ENCODE measurements at regions not wholly inside any gene's neighbourhood (a gene's known extent, or its start where the extent isn't known, plus 50 kb on each side); places are given as distances from the start of the nearest gene placed in this dataset.

DNA sequence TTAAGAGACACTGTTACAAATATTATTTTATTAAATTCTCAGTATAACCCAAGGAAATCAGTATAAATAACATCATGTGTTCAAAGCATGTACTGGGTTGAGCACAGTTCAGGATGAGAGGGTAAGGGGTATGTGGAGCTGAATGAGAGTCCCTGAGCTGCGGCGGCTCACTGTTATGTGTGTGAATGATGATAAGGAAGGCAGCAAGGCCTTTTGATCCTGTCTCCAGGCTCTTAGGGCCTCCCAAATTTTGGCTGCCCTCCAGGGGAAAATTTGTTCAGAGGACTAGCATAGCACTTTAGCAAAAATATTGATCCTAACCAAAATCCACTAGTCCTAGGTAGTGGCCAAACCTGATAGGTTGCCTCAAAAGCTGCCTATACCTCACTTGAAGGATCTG is 86.1 kb upstream of the SPON1 start:
- Histone ChIP-seq H3F3A (ENCODE audit: insufficient read depth, low read length) (no peaks in the 10 kb centered on the region), H3K79me2 (ENCODE audit: low read length) (no peaks in the 10 kb centered on the region), H4K20me1 (ENCODE audit: insufficient read depth, low read length) (no peaks in the 10 kb centered on the region), H3K4me2 (ENCODE audit: low read depth, low read length) (no peak overlapping the region), H3K4me1 (ENCODE audit: low read length) (no peaks in the 10 kb centered on the region), H3K9ac (ENCODE audit: low read length) (no peak overlapping the region), H3K27me3 (replicated peaks; ENCODE audit: insufficient read depth, low read length) (no peaks in the 10 kb centered on the region), H2AFZ (ENCODE audit: low read length) (no peak overlapping the region), H3K9me3 (replicated peaks; ENCODE audit: insufficient read depth, low read length) (no peaks in the 10 kb centered on the region), H3K9me2 (replicated peaks; ENCODE audit: insufficient read depth, low read length) (no peaks in the 10 kb centered on the region), H3K4me3 (ENCODE audit: low read length) (no peak overlapping the region), H3K27ac (ENCODE audit: low read length) (no peak overlapping the region), H3K36me3 (replicated peaks; ENCODE audit: insufficient read depth, low read length) (no peaks in the 10 kb centered on the region)
- DNase-seq = no peak
- TF ChIP-seq, protein P1, sequence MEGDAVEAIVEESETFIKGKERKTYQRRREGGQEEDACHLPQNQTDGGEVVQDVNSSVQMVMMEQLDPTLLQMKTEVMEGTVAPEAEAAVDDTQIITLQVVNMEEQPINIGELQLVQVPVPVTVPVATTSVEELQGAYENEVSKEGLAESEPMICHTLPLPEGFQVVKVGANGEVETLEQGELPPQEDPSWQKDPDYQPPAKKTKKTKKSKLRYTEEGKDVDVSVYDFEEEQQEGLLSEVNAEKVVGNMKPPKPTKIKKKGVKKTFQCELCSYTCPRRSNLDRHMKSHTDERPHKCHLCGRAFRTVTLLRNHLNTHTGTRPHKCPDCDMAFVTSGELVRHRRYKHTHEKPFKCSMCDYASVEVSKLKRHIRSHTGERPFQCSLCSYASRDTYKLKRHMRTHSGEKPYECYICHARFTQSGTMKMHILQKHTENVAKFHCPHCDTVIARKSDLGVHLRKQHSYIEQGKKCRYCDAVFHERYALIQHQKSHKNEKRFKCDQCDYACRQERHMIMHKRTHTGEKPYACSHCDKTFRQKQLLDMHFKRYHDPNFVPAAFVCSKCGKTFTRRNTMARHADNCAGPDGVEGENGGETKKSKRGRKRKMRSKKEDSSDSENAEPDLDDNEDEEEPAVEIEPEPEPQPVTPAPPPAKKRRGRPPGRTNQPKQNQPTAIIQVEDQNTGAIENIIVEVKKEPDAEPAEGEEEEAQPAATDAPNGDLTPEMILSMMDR (IDR thresholded peaks at IDR 0.05; ENCODE audit: low read length) = no peak
- no peak for TF ChIP-seq EZH2phosphoT487 (IDR thresholded peaks at IDR 0.05; ENCODE audit: low read length)
- TF ChIP-seq EZH2 (optimal IDR thresholded peaks at IDR 0.05; ENCODE audit: low read depth, low read length) = no peak

- H3K9ac ChIP-seq (ENCODE audit: low read length) = no peak overlapping the region
- H3K27ac ChIP-seq (ENCODE audit: low read length) = no peak overlapping the region
- no peak overlapping the region for H2AFZ ChIP-seq (ENCODE audit: low read length)
- no peak overlapping the region for H3K4me2 ChIP-seq (ENCODE audit: low read depth, low read length)
- no peaks in the 10 kb centered on the region for H3K9me2 ChIP-seq (replicated peaks; ENCODE audit: insufficient read depth, low read length)
- H3K4me1 ChIP-seq (ENCODE audit: low read length) = no peaks in the 10 kb centered on the region
- H3K9me3 ChIP-seq (replicated peaks; ENCODE audit: insufficient read depth, low read length) = no peaks in the 10 kb centered on the region
- H3K36me3 ChIP-seq (replicated peaks; ENCODE audit: insufficient read depth, low read length) = no peaks in the 10 kb centered on the region
- H4K20me1 ChIP-seq (ENCODE audit: insufficient read depth, low read length) = no peaks in the 10 kb centered on the region
- DNase-seq = no peak
- TF ChIP-seq EZH2phosphoT487 (IDR thresholded peaks at IDR 0.05; ENCODE audit: low read length) (no peak), EZH2 (optimal IDR thresholded peaks at IDR 0.05; ENCODE audit: low read depth, low read length) (no peak)
- TF ChIP-seq, protein P1 (IDR thresholded peaks at IDR 0.05; ENCODE audit: low read length) = no peak
- no peak overlapping the region for H3K4me3 ChIP-seq (ENCODE audit: low read length)
- H3K79me2 ChIP-seq (ENCODE audit: low read length) = no peaks in the 10 kb centered on the region
- no peaks in the 10 kb centered on the region for H3K27me3 ChIP-seq (replicated peaks; ENCODE audit: insufficient read depth, low read length)
- no peaks in the 10 kb centered on the region for H3F3A ChIP-seq (ENCODE audit: insufficient read depth, low read length)
Observed at GRCh38 chr11:13878077-13878476, 84.4 kb upstream of the SPON1 start.

DNA sequence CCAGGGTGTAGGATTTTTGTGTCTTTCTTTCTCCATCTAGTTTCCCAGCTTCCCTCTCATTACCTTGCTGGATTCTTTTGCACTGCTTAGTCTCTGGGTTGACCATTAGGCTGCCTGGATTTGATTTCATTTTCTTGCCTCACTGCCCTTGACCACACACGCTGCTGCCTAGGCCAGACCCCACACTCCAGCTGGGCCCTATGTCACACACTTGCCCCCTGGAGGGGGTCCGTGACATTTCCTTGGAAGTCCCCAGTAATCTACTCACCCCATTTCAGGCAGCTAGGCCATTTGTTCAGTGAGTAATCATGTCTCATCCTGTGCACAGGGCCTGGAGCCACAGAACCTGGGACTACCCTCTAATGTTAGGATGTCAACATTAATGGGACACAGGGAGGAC is 81.9 kb upstream of the SPON1 start:
- Histone ChIP-seq H3K4me2 (ENCODE audit: low read depth, low read length) (no peak overlapping the region), H3K36me3 (replicated peaks; ENCODE audit: insufficient read depth, low read length) (no peaks in the 10 kb centered on the region), H2AFZ (ENCODE audit: low read length) (no peak overlapping the region), H3F3A (ENCODE audit: insufficient read depth, low read length) (no peaks in the 10 kb centered on the region), H3K27ac (ENCODE audit: low read length) (no peak overlapping the region), H3K79me2 (ENCODE audit: low read length) (no peaks in the 10 kb centered on the region), H3K4me3 (ENCODE audit: low read length) (no peak overlapping the region), H4K20me1 (ENCODE audit: insufficient read depth, low read length) (no peaks in the 10 kb centered on the region), H3K9ac (ENCODE audit: low read length) (no peak overlapping the region), H3K27me3 (replicated peaks; ENCODE audit: insufficient read depth, low read length) (no peaks in the 10 kb centered on the region), H3K4me1 (ENCODE audit: low read length) (no peaks in the 10 kb centered on the region), H3K9me3 (replicated peaks; ENCODE audit: insufficient read depth, low read length) (no peaks in the 10 kb centered on the region), H3K9me2 (replicated peaks; ENCODE audit: insufficient read depth, low read length) (no peaks in the 10 kb centered on the region)
- DNase-seq = no peak
- no peak for TF ChIP-seq EZH2 (optimal IDR thresholded peaks at IDR 0.05; ENCODE audit: low read depth, low read length)
- TF ChIP-seq EZH2phosphoT487 (IDR thresholded peaks at IDR 0.05; ENCODE audit: low read length) = no peak
- TF ChIP-seq, protein P1 (IDR thresholded peaks at IDR 0.05; ENCODE audit: low read length) = no peak

Measured in MM.1S (cell line).